Central memory CD8-positive, alpha-beta T cell (primary cell): ENCODE measurements at regions not wholly inside any gene's neighbourhood (a gene's known extent, or its start where the extent isn't known, plus 50 kb on each side); places are given as distances from the start of the nearest gene placed in this dataset.

Source experiments
- ATAC-seq: fragments of 150-1000 bp; cut with Tn5 transposase; replicated peaks from 2 replicates; pipeline ENCODE4 v1.10.0; 2022; ENCODE audit warnings: mild to moderate bottlenecking, moderate FRiP score, moderate number of reproducible peaks; ENCODE audit not compliant: poor library complexity, severe bottlenecking; ENCODE audit errors: extremely low read depth
- DNase-seq, 2 donors: peaks; one replicate each; pipeline ENCODE4 v3.0.0; 2021; ENCODE audit warnings: low spot score in 2 of 2
- H3K27ac Mint-ChIP-seq: one replicate; pipeline ENCODE4 v1.8.0; 2022; ENCODE audit warnings: low read depth, mild to moderate bottlenecking, moderate library complexity, mixed read lengths
- H3K27me3 Mint-ChIP-seq: one replicate; pipeline ENCODE4 v1.8.0; 2022; ENCODE audit warnings: mixed read lengths
- H3K36me3 Mint-ChIP-seq: one replicate; pipeline ENCODE4 v1.8.0; 2022; ENCODE audit warnings: mild to moderate bottlenecking, moderate library complexity, mixed read lengths; ENCODE audit not compliant: insufficient read depth
- H3K4me1 Mint-ChIP-seq: one replicate; pipeline ENCODE4 v1.8.0; 2022; ENCODE audit warnings: mixed read lengths
- H3K4me3 Mint-ChIP-seq: one replicate; pipeline ENCODE4 v1.8.0; 2022; ENCODE audit warnings: mild to moderate bottlenecking, moderate library complexity, mixed read lengths
- H3K9me3 Mint-ChIP-seq: one replicate; pipeline ENCODE4 v1.8.0; 2022; ENCODE audit warnings: mixed read lengths

GRCh38 chr11:15885854-15886253, 470.5 kb downstream of the SOX6 start:
- DNase-seq: no peak
- Mint-ChIP-seq H3K9me3 (peaks cover 5% of the 10 kb centered on the region), H3K36me3 (peaks cover 2% of the 10 kb centered on the region), H3K4me1 (no peaks in the 10 kb centered on the region), H3K27me3 (no peaks in the 10 kb centered on the region), H3K4me3 (no peak overlapping the region), H3K27ac (no peak overlapping the region)
- no peak for ATAC-seq

GRCh38 chr11:15886299-15886698, 470.0 kb downstream of the SOX6 start:
- H3K4me1 Mint-ChIP-seq: no peaks in the 10 kb centered on the region
- DNase-seq (no peak), ATAC-seq (no peak)
- peaks cover 2% of the 10 kb centered on the region for H3K36me3 Mint-ChIP-seq
- no peak overlapping the region for H3K4me3 Mint-ChIP-seq
- H3K9me3 Mint-ChIP-seq: peaks cover 5% of the 10 kb centered on the region
- H3K27me3 Mint-ChIP-seq: no peaks in the 10 kb centered on the region
- H3K27ac Mint-ChIP-seq: no peak overlapping the region

- H3K36me3 Mint-ChIP-seq: peaks cover 2% of the 10 kb centered on the region
- DNase-seq (no peak), ATAC-seq (no peak)
- no peak overlapping the region for H3K27ac Mint-ChIP-seq
- H3K4me1 Mint-ChIP-seq: no peaks in the 10 kb centered on the region
- no peak overlapping the region for H3K4me3 Mint-ChIP-seq
- H3K27me3 Mint-ChIP-seq: no peaks in the 10 kb centered on the region
- peaks cover 5% of the 10 kb centered on the region for H3K9me3 Mint-ChIP-seq
Measured at GRCh38 chr11:15886866-15887265, 469.5 kb downstream of the SOX6 start.

GRCh38 chr11:15888556-15889345, 467.6 kb downstream of the SOX6 start:
- H3K4me3 Mint-ChIP-seq: no peak overlapping the region
- H3K27ac Mint-ChIP-seq: no peak overlapping the region
- no peaks in the 10 kb centered on the region for H3K4me1 Mint-ChIP-seq
- no peaks in the 10 kb centered on the region for H3K9me3 Mint-ChIP-seq
- H3K27me3 Mint-ChIP-seq: no peaks in the 10 kb centered on the region
- no peak for DNase-seq
- ATAC-seq: no peak
- peaks cover 2% of the 10 kb centered on the region for H3K36me3 Mint-ChIP-seq

- no peaks in the 10 kb centered on the region for H3K27me3 Mint-ChIP-seq
- H3K36me3 Mint-ChIP-seq: peaks cover 2% of the 10 kb centered on the region
- H3K4me1 Mint-ChIP-seq: no peaks in the 10 kb centered on the region
- H3K27ac Mint-ChIP-seq: no peak overlapping the region
- H3K4me3 Mint-ChIP-seq: no peak overlapping the region
- H3K9me3 Mint-ChIP-seq: no peaks in the 10 kb centered on the region
- DNase-seq: no peak
- no peak for ATAC-seq
Measured at GRCh38 chr11:15889363-15890030, 466.8 kb downstream of the SOX6 start.

GRCh38 chr11:15890031-15890713, 466.2 kb downstream of the SOX6 start:
- H3K9me3 Mint-ChIP-seq: no peaks in the 10 kb centered on the region
- no peak for DNase-seq
- H3K27me3 Mint-ChIP-seq: no peaks in the 10 kb centered on the region
- no peak overlapping the region for H3K27ac Mint-ChIP-seq
- H3K4me1 Mint-ChIP-seq: no peaks in the 10 kb centered on the region
- ATAC-seq: no peak
- H3K4me3 Mint-ChIP-seq: no peak overlapping the region
- peaks cover 2% of the 10 kb centered on the region for H3K36me3 Mint-ChIP-seq

GRCh38 chr11:15893080-15893492, 463.3 kb downstream of the SOX6 start:
- Mint-ChIP-seq H3K4me1 (no peaks in the 10 kb centered on the region), H3K27me3 (no peaks in the 10 kb centered on the region), H3K4me3 (no peak overlapping the region), H3K27ac (no peak overlapping the region), H3K9me3 (no peaks in the 10 kb centered on the region), H3K36me3 (no peaks in the 10 kb centered on the region)
- no peak for ATAC-seq
- no peak for DNase-seq

- no peak for ATAC-seq
- DNase-seq: no peak
- no peaks in the 10 kb centered on the region for H3K27me3 Mint-ChIP-seq
- no peaks in the 10 kb centered on the region for H3K9me3 Mint-ChIP-seq
- H3K4me1 Mint-ChIP-seq: no peaks in the 10 kb centered on the region
- H3K36me3 Mint-ChIP-seq: no peaks in the 10 kb centered on the region
- no peak overlapping the region for H3K27ac Mint-ChIP-seq
- no peak overlapping the region for H3K4me3 Mint-ChIP-seq
Measured at GRCh38 chr11:15896026-15896425, 460.3 kb downstream of the SOX6 start.

GRCh38 chr11:15896530-15896929, 459.8 kb downstream of the SOX6 start:
- H3K4me1 Mint-ChIP-seq: no peaks in the 10 kb centered on the region
- no peaks in the 10 kb centered on the region for H3K27me3 Mint-ChIP-seq
- H3K36me3 Mint-ChIP-seq: no peaks in the 10 kb centered on the region
- H3K4me3 Mint-ChIP-seq: no peak overlapping the region
- ATAC-seq (no peak), DNase-seq (no peak)
- H3K9me3 Mint-ChIP-seq: no peaks in the 10 kb centered on the region
- no peak overlapping the region for H3K27ac Mint-ChIP-seq

- DNase-seq: no peak
- no peak overlapping the region for H3K4me3 Mint-ChIP-seq
- no peaks in the 10 kb centered on the region for H3K27me3 Mint-ChIP-seq
- H3K36me3 Mint-ChIP-seq: no peaks in the 10 kb centered on the region
- no peak overlapping the region for H3K27ac Mint-ChIP-seq
- H3K9me3 Mint-ChIP-seq: no peaks in the 10 kb centered on the region
- no peaks in the 10 kb centered on the region for H3K4me1 Mint-ChIP-seq
- no peak for ATAC-seq
Measured at GRCh38 chr11:15897211-15897960, 459.0 kb downstream of the SOX6 start.

GRCh38 chr11:15901054-15901453, 455.3 kb downstream of the SOX6 start:
- Mint-ChIP-seq H3K9me3 (no peaks in the 10 kb centered on the region), H3K4me1 (no peaks in the 10 kb centered on the region), H3K4me3 (no peak overlapping the region), H3K36me3 (no peaks in the 10 kb centered on the region), H3K27ac (no peak overlapping the region), H3K27me3 (no peaks in the 10 kb centered on the region)
- no peak for ATAC-seq
- DNase-seq: no peak

- no peak for ATAC-seq
- Mint-ChIP-seq H3K4me1 (no peaks in the 10 kb centered on the region), H3K36me3 (no peaks in the 10 kb centered on the region), H3K4me3 (no peak overlapping the region), H3K27ac (no peak overlapping the region), H3K27me3 (no peaks in the 10 kb centered on the region), H3K9me3 (no peaks in the 10 kb centered on the region)
- no peak for DNase-seq
Measured at GRCh38 chr11:15901790-15902189, 454.6 kb downstream of the SOX6 start.
